Endothelial cell of umbilical vein (primary cell): ENCODE measurements at regions not wholly inside any gene's neighbourhood (a gene's known extent, or its start where the extent isn't known, plus 50 kb on each side); places are given as distances from the start of the nearest gene placed in this dataset.

Experiments
- BruUV-seq: library from RNA; stranded (reverse); fragments of 400-500 nt; replicated peaks from 2 replicates; lab custom pipeline; 2021; lab: Mats Ljungman, UMichigan
- CTCF ChIA-PET: fragments of 300-600, 350-600 bp; sonication (Branson Sonifier 250); formaldehyde crosslinking; loops from one replicate; lab custom pipeline; 2021; ENCODE audit warnings: antibody characterized with exemption, inconsistent platforms; lab: Charles Lee
- POLR2A ChIA-PET: fragments of 300-600, 350-600 bp; sonication (Branson Sonifier 250); formaldehyde crosslinking; loops from one replicate; lab custom pipeline; 2021; ENCODE audit warnings: antibody characterized with exemption, inconsistent platforms; lab: Charles Lee
- DNase-seq: peaks from one replicate; pipeline ENCODE4 v3.0.0-alpha.2; 2011; ENCODE audit warnings: low read depth, low spot score
- FAIRE-seq: peaks from 2 replicates; lab custom pipeline; 2011; peaks lifted over from hg19 to GRCh38; lab: Jason Lieb, UNC
- H2AFZ ChIP-seq: 2 replicates; pipeline ENCODE4 v1.6.0; 2012; ENCODE audit warnings: low read depth, low read length, control low read depth, inconsistent platforms
- H3K27ac ChIP-seq: 2 replicates; pipeline ENCODE4 v1.5.1; 2011; ENCODE audit warnings: low read depth, mild to moderate bottlenecking, control low read depth, low read length, moderate library complexity; ENCODE audit not compliant: insufficient read depth
- H3K27me3 ChIP-seq, 2 experiments: 2 replicates each; pipeline versions ENCODE4 v1.6.0 to v1.6.1; 2011; ENCODE audit warnings: low read length in 2 of 2, mixed read lengths in 1 of 2; ENCODE audit not compliant: control insufficient read depth in 2 of 2, insufficient read depth in 2 of 2
- H3K36me3 ChIP-seq, 2 experiments: 2 replicates in 1 of 2; 3 replicates in 1 of 2; pipeline ENCODE4 v1.5.1; 2011; ENCODE audit warnings: low read length in 2 of 2, mild to moderate bottlenecking in 1 of 2, moderate library complexity in 1 of 2; ENCODE audit not compliant: control insufficient read depth in 2 of 2, insufficient read depth in 2 of 2; ENCODE audit errors: extremely low read depth in 1 of 2
- H3K4me1 ChIP-seq: 3 replicates; pipeline ENCODE4 v1.5.1; 2011; ENCODE audit warnings: mild to moderate bottlenecking, low read length; ENCODE audit not compliant: control insufficient read depth, insufficient read depth; ENCODE audit errors: extremely low read depth
- H3K4me2 ChIP-seq: 2 replicates; pipeline ENCODE4 v1.6.1; 2011; ENCODE audit warnings: low read length, control low read depth, mixed read lengths; ENCODE audit not compliant: insufficient read depth
- H3K4me3 ChIP-seq, 3 experiments: fragments of 200-600 bp in 1 of 3; sonication (generic), shearing (Covaris generic) in 1 of 3; replicated peaks in 1 of 3; 2 replicates each; pipeline ENCODE4 v1.5.1; 2011 to 2016; ENCODE audit warnings: control low read depth in 3 of 3, low read length in 3 of 3, mild to moderate bottlenecking in 2 of 3, inconsistent platforms in 1 of 3, low read depth in 1 of 3, moderate library complexity in 1 of 3; ENCODE audit not compliant: insufficient read depth in 1 of 3
- H3K79me2 ChIP-seq: 2 replicates; pipeline ENCODE4 v1.6.0; 2012; ENCODE audit warnings: low read length, inconsistent platforms; ENCODE audit not compliant: control insufficient read depth, insufficient read depth
- H3K9ac ChIP-seq: replicated peaks from 2 replicates; pipeline ENCODE3; 2011; ENCODE audit warnings: low read length, control low read depth; ENCODE audit not compliant: insufficient read depth; ENCODE audit errors: extremely low read depth
- H3K9me1 ChIP-seq: replicated peaks from 3 replicates; pipeline ENCODE4 v1.6.0; 2011; ENCODE audit warnings: mild to moderate bottlenecking, low read length; ENCODE audit not compliant: control insufficient read depth, insufficient read depth; ENCODE audit errors: extremely low read depth
- H3K9me3 ChIP-seq: replicated peaks from 2 replicates; pipeline ENCODE4 v1.5.1; 2012; ENCODE audit warnings: low read length, inconsistent platforms; ENCODE audit not compliant: control insufficient read depth, insufficient read depth
- H4K20me1 ChIP-seq: replicated peaks from 2 replicates; pipeline ENCODE3; 2011; ENCODE audit warnings: mild to moderate bottlenecking, low read length; ENCODE audit not compliant: control insufficient read depth, insufficient read depth; ENCODE audit errors: extremely low read depth
- EZH2 ChIP-seq: IDR thresholded peaks from 2 replicates; pipeline ENCODE4 v1.6.1; 2012; ENCODE audit warnings: borderline replicate concordance, low read depth, mild to moderate bottlenecking, moderate library complexity, low read length, inconsistent platforms; ENCODE audit not compliant: severe bottlenecking
- FOS ChIP-seq: IDR thresholded peaks from 2 replicates; pipeline ENCODE4 v1.6.1; 2011; ENCODE audit warnings: mild to moderate bottlenecking, low read length, moderate library complexity, borderline replicate concordance; ENCODE audit not compliant: insufficient read depth
- GATA2 ChIP-seq: IDR thresholded peaks from 2 replicates; pipeline ENCODE4 v1.7.0; 2011; ENCODE audit warnings: low read depth, mild to moderate bottlenecking, moderate library complexity, mixed read lengths, low read length; ENCODE audit not compliant: insufficient read length, insufficient read depth
- JUN ChIP-seq: IDR thresholded peaks from 2 replicates; pipeline ENCODE4 v1.6.1; 2011; ENCODE audit warnings: borderline replicate concordance, low read depth; ENCODE audit not compliant: insufficient read length, insufficient read depth
- MAX ChIP-seq: IDR thresholded peaks from 2 replicates; pipeline ENCODE4 v1.6.1; 2011; ENCODE audit not compliant: insufficient read depth, insufficient read length
- MYC ChIP-seq: IDR thresholded peaks from one replicate; pipeline ENCODE4 v1.6.1; 2011; ENCODE audit warnings: mild to moderate bottlenecking, low read depth, low read length
- POLR2A ChIP-seq: IDR thresholded peaks from 2 replicates; pipeline ENCODE4 v1.6.1; 2012; ENCODE audit warnings: low read depth, mild to moderate bottlenecking, control low read depth, low read length
- POLR2AphosphoS5 ChIP-seq: IDR thresholded peaks from 2 replicates; pipeline ENCODE4 v1.6.1; 2012; ENCODE audit warnings: low read depth, mild to moderate bottlenecking, control low read depth, low read length, moderate library complexity; ENCODE audit not compliant: insufficient read depth
- dilution Hi-C: fragments of 300-500 bp; cut with MboI; formaldehyde crosslinking; loops from one replicate; pipeline ENCODE4 v1.15.0; 2019; ENCODE audit warnings: low sequenced_read_pairs; ENCODE audit not compliant: extremely low pct_ligation_motif_present
- intact Hi-C: fragments of 100-400 bp; cut with micrococcal nuclease; formaldehyde crosslinking; loops from one replicate; pipeline ENCODE4 v1.10.0; 2022
- TF ChIP-seq, protein P1 (sequence below), 2 donors: IDR thresholded peaks; 1 replicate in 1 of 2; 2 replicates in 1 of 2; pipeline ENCODE4 v1.5.1; 2011; ENCODE audit warnings: low read length in 2 of 2, mild to moderate bottlenecking in 2 of 2, moderate library complexity in 2 of 2, control low read depth in 1 of 2, inconsistent platforms in 1 of 2, low read depth in 1 of 2; ENCODE audit not compliant: insufficient read depth in 1 of 2; ENCODE audit errors: extremely low read depth in 1 of 2

DNA sequence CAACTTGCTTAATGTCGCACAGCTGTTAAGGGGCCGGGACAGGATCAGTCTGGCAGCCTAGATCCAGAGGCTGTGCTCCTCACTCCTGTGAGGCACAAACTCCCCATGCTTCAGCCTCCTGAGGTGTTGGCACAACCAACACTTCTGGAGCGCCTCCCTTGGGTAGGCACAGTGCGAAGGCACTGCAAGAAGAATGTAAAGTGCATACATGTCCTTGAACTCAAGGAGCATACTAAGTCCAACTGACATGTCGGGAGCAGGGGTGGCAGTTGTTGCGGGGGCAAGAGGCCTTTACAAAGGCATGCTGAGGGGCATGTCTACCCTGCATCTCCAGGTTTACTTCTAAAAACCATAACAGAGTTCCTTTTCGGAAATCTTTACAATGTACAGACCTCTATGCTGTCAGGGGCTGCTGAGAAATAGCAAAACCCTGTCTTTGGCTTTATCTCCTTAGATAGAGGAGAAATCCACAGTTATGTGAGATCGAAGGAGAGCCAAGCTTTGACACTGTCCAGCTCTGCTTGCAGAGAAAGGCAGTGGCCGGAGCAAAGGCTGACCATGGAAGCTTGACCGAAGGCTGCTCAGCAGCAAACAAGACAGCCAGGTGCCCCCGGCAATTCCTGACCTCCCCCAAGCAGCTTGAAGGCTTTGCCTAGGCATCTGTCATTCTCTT, 93.9 kb downstream of the CDC7 start:
- FAIRE-seq (no peak), DNase-seq (no peak)
- TF ChIP-seq GATA2 = no peak
- no peak for TF ChIP-seq MAX
- TF ChIP-seq POLR2A = no peak
- no peak for TF ChIP-seq FOS
- no peak for TF ChIP-seq JUN
- no peak for TF ChIP-seq POLR2AphosphoS5
- TF ChIP-seq MYC = no peak
- TF ChIP-seq, protein P1, sequence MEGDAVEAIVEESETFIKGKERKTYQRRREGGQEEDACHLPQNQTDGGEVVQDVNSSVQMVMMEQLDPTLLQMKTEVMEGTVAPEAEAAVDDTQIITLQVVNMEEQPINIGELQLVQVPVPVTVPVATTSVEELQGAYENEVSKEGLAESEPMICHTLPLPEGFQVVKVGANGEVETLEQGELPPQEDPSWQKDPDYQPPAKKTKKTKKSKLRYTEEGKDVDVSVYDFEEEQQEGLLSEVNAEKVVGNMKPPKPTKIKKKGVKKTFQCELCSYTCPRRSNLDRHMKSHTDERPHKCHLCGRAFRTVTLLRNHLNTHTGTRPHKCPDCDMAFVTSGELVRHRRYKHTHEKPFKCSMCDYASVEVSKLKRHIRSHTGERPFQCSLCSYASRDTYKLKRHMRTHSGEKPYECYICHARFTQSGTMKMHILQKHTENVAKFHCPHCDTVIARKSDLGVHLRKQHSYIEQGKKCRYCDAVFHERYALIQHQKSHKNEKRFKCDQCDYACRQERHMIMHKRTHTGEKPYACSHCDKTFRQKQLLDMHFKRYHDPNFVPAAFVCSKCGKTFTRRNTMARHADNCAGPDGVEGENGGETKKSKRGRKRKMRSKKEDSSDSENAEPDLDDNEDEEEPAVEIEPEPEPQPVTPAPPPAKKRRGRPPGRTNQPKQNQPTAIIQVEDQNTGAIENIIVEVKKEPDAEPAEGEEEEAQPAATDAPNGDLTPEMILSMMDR (IDR thresholded peaks at IDR 0.05; ENCODE audit: extremely low read depth in 1 of 2, insufficient read depth in 1 of 2, low read depth in 1 of 2, low read length in 2 of 2) = no peak
- TF ChIP-seq EZH2 = no peak
- Histone ChIP-seq H3K79me2 (no peaks in the 10 kb centered on the region), H3K4me3 (no peak overlapping the region), H3K9me3 (no peaks in the 10 kb centered on the region), H3K4me1 (no peaks in the 10 kb centered on the region), H2AFZ (no peak overlapping the region), H3K27ac (no peak overlapping the region), H3K4me2 (no peak overlapping the region), H3K36me3 (no peaks in the 10 kb centered on the region), H3K9ac (no peak overlapping the region), H3K27me3 (peaks cover 2% of the 10 kb centered on the region in 2 experiments), H3K9me1 (no peaks in the 10 kb centered on the region), H4K20me1 (no peaks in the 10 kb centered on the region)
- ChIA-PET POLR2A (no interaction called here), CTCF (interaction anchor here (0.9 to 1.6 kb wide), 2 partner anchors 11 to 289 kb away, joined by 3 read pairs; no protein-coding TSS in a partner anchor)
- dilution Hi-C loops = no loop called here
- intact Hi-C loops = no loop called here
- BruUV-seq = no TSS peak
